ENCODE measurements at regions not wholly inside any gene's neighbourhood (a gene's known extent, or its start where the extent isn't known, plus 50 kb on each side); places are given as distances from the start of the nearest gene placed in this dataset.

- Histone ChIP-seq H3K27ac (no peak overlapping the region), H3K4me1 (peaks cover 7% of the 10 kb centered on the region), H3K4me3 (no peak overlapping the region), H3K27me3 (ENCODE audit: low read depth) (no peaks in the 10 kb centered on the region), H3K36me3 (no peaks in the 10 kb centered on the region), H3K9me3 (no peaks in the 10 kb centered on the region)
- TF ChIP-seq CTCF (IDR thresholded peaks at IDR 0.05): no peak
- no peak for DNase-seq
- intact Hi-C loops (cut with DNase I): no loop called here
- no peak for ATAC-seq
Observed at GRCh38 chr9:109865521-109865920, 85.5 kb downstream of the PALM2AKAP2 start.

GRCh38 chr9:109868207-109868606 lies 88.2 kb downstream of the PALM2AKAP2 start:
- ATAC-seq (no peak), DNase-seq (no peak)
- H3K27me3 ChIP-seq (ENCODE audit: low read depth): no peaks in the 10 kb centered on the region
- no peak for TF ChIP-seq CTCF (IDR thresholded peaks at IDR 0.05)
- no peaks in the 10 kb centered on the region for H3K36me3 ChIP-seq
- no peak overlapping the region for H3K27ac ChIP-seq
- H3K4me1 ChIP-seq: no peaks in the 10 kb centered on the region
- no peak overlapping the region for H3K4me3 ChIP-seq
- intact Hi-C loops (cut with DNase I): no loop called here
- no peaks in the 10 kb centered on the region for H3K9me3 ChIP-seq

DNA sequence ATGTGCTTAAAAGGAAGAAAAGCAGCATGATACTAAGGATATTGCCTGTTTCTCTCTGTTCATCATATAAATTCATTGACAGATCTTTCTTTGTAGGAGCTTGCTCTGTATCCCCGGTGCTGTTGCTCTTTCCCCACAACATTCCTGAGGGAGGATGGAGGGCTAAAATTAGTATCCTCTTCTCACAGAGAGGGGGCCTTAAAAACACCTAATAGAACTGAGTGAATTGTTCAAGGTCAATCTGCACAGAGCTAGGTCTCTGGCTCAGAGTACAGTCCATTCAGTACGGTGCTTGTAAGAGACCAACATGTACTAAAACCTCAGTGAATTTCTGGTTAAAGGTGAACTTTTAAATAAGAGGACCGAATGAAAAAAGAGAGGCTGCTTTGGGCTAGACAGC lies 88.7 kb downstream of the PALM2AKAP2 start:
- intact Hi-C loops (cut with DNase I): no loop called here
- no peaks in the 10 kb centered on the region for H3K27me3 ChIP-seq (ENCODE audit: low read depth)

GRCh38 chr9:109870365-109870764 lies 90.4 kb downstream of the PALM2AKAP2 start:
- Histone ChIP-seq H3K27me3 (ENCODE audit: low read depth) (no peaks in the 10 kb centered on the region), H3K4me3 (no peak overlapping the region), H3K9me3 (no peaks in the 10 kb centered on the region), H3K36me3 (no peaks in the 10 kb centered on the region), H3K4me1 (no peaks in the 10 kb centered on the region), H3K27ac (no peak overlapping the region)
- intact Hi-C loops (cut with DNase I): no loop called here
- no peak for DNase-seq
- TF ChIP-seq CTCF (IDR thresholded peaks at IDR 0.05): no peak
- no peak for ATAC-seq

More for the DNA sequence above, 88.7 kb downstream of the PALM2AKAP2 start:
- Histone ChIP-seq H3K4me1 (no peaks in the 10 kb centered on the region), H3K27ac (no peak overlapping the region), H3K9me3 (no peaks in the 10 kb centered on the region), H3K4me3 (no peak overlapping the region), H3K36me3 (no peaks in the 10 kb centered on the region)
- DNase-seq (no peak), ATAC-seq (no peak)
- TF ChIP-seq CTCF (IDR thresholded peaks at IDR 0.05): no peak

GRCh38 chr9:109872901-109873300 lies 92.9 kb downstream of the PALM2AKAP2 start:
- DNase-seq (no peak), ATAC-seq (no peak)
- H3K4me3 ChIP-seq: no peak overlapping the region
- H3K9me3 ChIP-seq: no peaks in the 10 kb centered on the region
- H3K36me3 ChIP-seq: no peaks in the 10 kb centered on the region
- H3K27ac ChIP-seq: no peak overlapping the region
- no peaks in the 10 kb centered on the region for H3K27me3 ChIP-seq (ENCODE audit: low read depth)
- H3K4me1 ChIP-seq: no peaks in the 10 kb centered on the region
- no peak for TF ChIP-seq CTCF (IDR thresholded peaks at IDR 0.05)
- intact Hi-C loops (cut with DNase I): no loop called here
